ENCODE measurements at regions not wholly inside any gene's neighbourhood (a gene's known extent, or its start where the extent isn't known, plus 50 kb on each side); places are given as distances from the start of the nearest gene placed in this dataset.

GRCh38 chr5:60010328-60010727, 116.8 kb upstream of the PDE4D start:
- no peak for TF ChIP-seq CTCF (conservative IDR thresholded peaks at IDR 0.05)
- TF ChIP-seq EZH2 (IDR thresholded peaks at IDR 0.05; ENCODE audit: low read depth) = no peak
